ENCODE measurements at regions not wholly inside any gene's neighbourhood (a gene's known extent, or its start where the extent isn't known, plus 50 kb on each side); places are given as distances from the start of the nearest gene placed in this dataset.

- DNase-seq (ENCODE audit: low read depth in 2 of 2) = no peak
These were observed 75.8 kb upstream of the FN1 start for GRCh38 chr2:215511454-215512346.

DNA sequence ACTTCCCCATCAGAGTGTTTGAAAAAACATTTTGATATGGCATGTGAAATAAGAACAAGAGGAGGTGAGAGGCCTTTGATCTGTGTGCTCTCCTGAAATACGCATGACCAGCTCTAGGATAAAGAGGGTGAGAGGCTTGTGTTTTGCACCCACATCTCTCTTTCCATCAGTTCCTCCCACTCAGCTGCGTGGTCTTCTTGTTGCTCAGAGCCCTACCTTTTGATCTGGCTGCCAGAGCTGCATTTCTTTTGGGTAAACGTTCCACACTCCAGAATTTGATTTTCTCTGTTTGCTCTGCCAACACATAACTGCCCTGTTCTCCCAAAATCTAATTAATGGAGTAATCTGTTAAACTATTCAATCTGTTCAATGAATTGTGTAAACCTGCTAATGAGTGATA, 72.0 kb upstream of the FN1 start:
- DNase-seq (ENCODE audit: low read depth in 2 of 2) = no peak

GRCh38 chr2:215507136-215507535, 71.3 kb upstream of the FN1 start:
- no peak for DNase-seq (ENCODE audit: low read depth in 2 of 2)

GRCh38 chr2:215506604-215506990, 70.7 kb upstream of the FN1 start:
- no peak for DNase-seq (ENCODE audit: low read depth in 2 of 2)

GRCh38 chr2:215505044-215505786, 69.3 kb upstream of the FN1 start:
- DNase-seq (ENCODE audit: low read depth in 2 of 2) = peak in 1 of 2 donors; percentile 7

- DNase-seq (ENCODE audit: low read depth in 2 of 2) = no peak
These were observed 68.7 kb upstream of the FN1 start for GRCh38 chr2:215504547-215504946.

GRCh38 chr2:215503381-215503780, 67.5 kb upstream of the FN1 start:
- DNase-seq (ENCODE audit: low read depth in 2 of 2) = no peak

DNA sequence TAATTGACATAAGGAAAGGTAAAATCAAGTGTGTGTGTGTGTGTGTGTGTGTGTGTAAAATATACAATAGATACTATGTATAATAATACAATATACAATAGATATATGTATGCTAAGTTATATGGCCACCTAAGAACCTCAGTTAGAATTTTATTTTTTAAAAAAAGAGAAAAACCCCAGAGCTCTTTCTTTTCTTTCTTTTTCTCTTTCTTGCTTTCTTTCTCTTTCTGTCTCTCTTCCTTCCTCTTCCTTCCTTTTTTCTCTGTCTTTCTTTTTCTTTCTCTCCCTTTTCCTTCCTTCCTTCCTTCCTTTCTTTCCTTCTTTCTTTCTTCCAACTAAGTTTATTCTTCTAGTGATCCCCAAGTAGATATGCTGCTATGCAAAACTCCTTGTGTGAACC, 64.6 kb upstream of the FN1 start:
- no peak for DNase-seq (ENCODE audit: low read depth in 2 of 2)

GRCh38 chr2:215499331-215499730, 63.5 kb upstream of the FN1 start:
- DNase-seq (ENCODE audit: low read depth in 2 of 2) = no peak

- no peak for DNase-seq (ENCODE audit: low read depth in 2 of 2)
These were observed 62.6 kb upstream of the FN1 start for GRCh38 chr2:215498431-215498830.

DNA sequence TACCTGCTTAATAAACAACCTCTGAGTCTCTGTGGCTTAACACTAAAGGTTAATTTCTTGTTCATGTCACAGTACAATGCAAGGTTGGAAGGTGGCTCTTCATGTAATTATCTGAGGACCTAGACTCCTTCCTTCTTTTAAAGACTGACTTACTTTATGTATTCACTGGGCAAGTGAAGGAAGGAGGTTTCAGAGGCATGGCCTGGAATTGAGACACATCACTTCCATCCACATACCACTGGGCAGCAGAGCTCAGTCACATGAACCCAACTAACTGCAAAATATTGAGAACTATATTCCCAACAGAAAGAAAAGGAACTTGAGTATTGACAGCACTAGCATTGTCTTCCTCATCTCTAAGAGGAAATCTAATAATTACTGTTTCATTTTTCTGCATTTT, 57.5 kb upstream of the FN1 start:
- DNase-seq (ENCODE audit: low read depth in 2 of 2) = no peak

- no peak for DNase-seq (ENCODE audit: low read depth in 2 of 2)
These were observed 53.5 kb upstream of the FN1 start for GRCh38 chr2:215489288-215489848.

DNA sequence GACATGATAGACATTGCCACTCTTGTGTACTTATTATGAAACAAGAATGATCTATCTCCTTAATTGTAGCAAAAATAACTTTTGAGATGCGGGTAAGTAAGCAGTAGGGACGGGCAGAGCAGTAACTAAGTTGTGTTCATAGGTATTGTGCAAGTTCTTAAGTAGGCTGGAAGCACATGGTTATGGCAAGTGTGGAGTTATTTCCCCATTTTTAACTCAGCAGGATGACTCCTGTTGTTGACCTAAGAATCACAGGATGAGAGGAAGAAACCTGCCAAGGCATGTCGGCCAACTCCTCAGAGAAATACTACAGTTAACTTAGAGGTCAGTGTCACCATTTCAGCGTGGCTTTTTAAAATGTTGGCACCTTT, 51.1 kb upstream of the FN1 start:
- DNase-seq (ENCODE audit: low read depth in 2 of 2) = no peak

DNA sequence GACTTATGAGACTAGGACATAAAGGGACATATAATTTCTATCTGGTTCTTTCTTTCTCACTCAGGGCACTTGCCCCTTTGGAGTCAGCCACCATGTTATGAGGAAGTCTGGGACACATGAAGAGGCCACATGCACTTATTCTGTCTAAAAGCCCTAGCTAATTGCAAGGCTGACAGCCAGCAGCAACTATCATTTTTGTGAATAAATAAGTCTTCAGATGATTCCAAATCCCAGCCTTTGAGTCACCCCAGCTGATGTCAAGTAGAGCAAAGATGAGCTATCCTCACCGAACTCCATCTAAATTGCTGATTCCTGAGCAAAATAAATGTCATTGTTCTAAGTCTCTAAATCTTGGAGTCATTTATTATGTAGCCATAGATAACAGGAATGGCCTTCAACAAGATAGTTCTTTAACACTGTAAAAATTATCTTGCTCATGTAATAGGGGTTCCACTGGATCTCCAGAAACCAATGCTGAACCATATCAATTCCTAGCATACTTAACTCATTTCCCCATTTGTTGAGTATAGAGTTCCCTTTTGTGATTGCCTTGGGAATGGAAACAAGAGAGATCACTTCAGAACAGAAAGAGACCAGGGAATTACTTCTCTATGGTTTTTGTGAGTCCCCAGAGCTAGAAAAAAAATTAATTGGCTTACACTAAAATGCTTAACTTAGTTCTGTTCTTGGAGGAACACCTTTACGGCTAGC, 50.6 kb upstream of the FN1 start:
- DNase-seq (ENCODE audit: low read depth in 2 of 2) = no peak
